IPS-15b (cell line): ENCODE measurements at regions not wholly inside any gene's neighbourhood (a gene's known extent, or its start where the extent isn't known, plus 50 kb on each side); places are given as distances from the start of the nearest gene placed in this dataset.

Experiments
- H3K27me3 ChIP-seq: one replicate; pipeline ENCODE4 v1.6.1; 2013; ENCODE audit warnings: low read length; ENCODE audit not compliant: control insufficient read depth, insufficient read depth
- H3K36me3 ChIP-seq: one replicate; pipeline ENCODE4 v1.6.1; 2013; ENCODE audit warnings: low read length; ENCODE audit not compliant: control insufficient read depth, insufficient read depth
- H3K4me1 ChIP-seq: one replicate; pipeline ENCODE4 v1.6.1; 2013; ENCODE audit warnings: mild to moderate bottlenecking, low read length; ENCODE audit not compliant: control insufficient read depth, insufficient read depth
- H3K4me3 ChIP-seq: one replicate; pipeline ENCODE4 v1.5.1; 2013; ENCODE audit warnings: low read depth, low read length
- H3K9ac ChIP-seq: one replicate; pipeline ENCODE4 v1.6.1; 2013; ENCODE audit warnings: low read depth, mild to moderate bottlenecking, low read length
- H3K9me3 ChIP-seq: one replicate; pipeline ENCODE4 v1.6.1; 2013; ENCODE audit warnings: mild to moderate bottlenecking, low read length; ENCODE audit not compliant: control insufficient read depth, insufficient read depth

GRCh38 chr12:124464830-124465229 is 102.6 kb downstream of the NCOR2 start:
- H3K4me3 ChIP-seq: no peak overlapping the region
- H3K27me3 ChIP-seq: no peaks in the 10 kb centered on the region
- no peaks in the 10 kb centered on the region for H3K9me3 ChIP-seq
- H3K9ac ChIP-seq: no peak overlapping the region
- H3K4me1 ChIP-seq: no peaks in the 10 kb centered on the region
- peaks cover 53% of the 10 kb centered on the region for H3K36me3 ChIP-seq

- Histone ChIP-seq H3K9me3 (no peaks in the 10 kb centered on the region), H3K4me3 (no peak overlapping the region), H3K27me3 (no peaks in the 10 kb centered on the region), H3K4me1 (no peaks in the 10 kb centered on the region), H3K9ac (no peak overlapping the region), H3K36me3 (peaks cover 60% of the 10 kb centered on the region)
Measured at GRCh38 chr12:124464062-124464461, 103.3 kb downstream of the NCOR2 start.

GRCh38 chr12:124463341-124463921 is 104.0 kb downstream of the NCOR2 start:
- Histone ChIP-seq H3K27me3 (no peaks in the 10 kb centered on the region), H3K4me3 (no peak overlapping the region), H3K4me1 (no peaks in the 10 kb centered on the region), H3K9me3 (no peaks in the 10 kb centered on the region), H3K36me3 (peaks cover 60% of the 10 kb centered on the region), H3K9ac (no peak overlapping the region)

GRCh38 chr12:124462750-124463149 is 104.7 kb downstream of the NCOR2 start:
- peaks cover 60% of the 10 kb centered on the region for H3K36me3 ChIP-seq
- no peaks in the 10 kb centered on the region for H3K4me1 ChIP-seq
- no peak overlapping the region for H3K4me3 ChIP-seq
- no peaks in the 10 kb centered on the region for H3K27me3 ChIP-seq
- no peaks in the 10 kb centered on the region for H3K9me3 ChIP-seq
- no peak overlapping the region for H3K9ac ChIP-seq

- H3K9me3 ChIP-seq: no peaks in the 10 kb centered on the region
- H3K27me3 ChIP-seq: no peaks in the 10 kb centered on the region
- no peaks in the 10 kb centered on the region for H3K4me1 ChIP-seq
- H3K9ac ChIP-seq: no peak overlapping the region
- no peak overlapping the region for H3K4me3 ChIP-seq
- H3K36me3 ChIP-seq: peaks cover 60% of the 10 kb centered on the region
Measured at GRCh38 chr12:124461851-124462623, 105.4 kb downstream of the NCOR2 start.

GRCh38 chr12:124461241-124461673 is 106.2 kb downstream of the NCOR2 start:
- H3K27me3 ChIP-seq: no peaks in the 10 kb centered on the region
- H3K9me3 ChIP-seq: no peaks in the 10 kb centered on the region
- H3K4me3 ChIP-seq: no peak overlapping the region
- H3K9ac ChIP-seq: no peak overlapping the region
- peaks cover 55% of the 10 kb centered on the region for H3K36me3 ChIP-seq
- no peaks in the 10 kb centered on the region for H3K4me1 ChIP-seq

- Histone ChIP-seq H3K27me3 (no peaks in the 10 kb centered on the region), H3K36me3 (peaks cover 55% of the 10 kb centered on the region), H3K9me3 (no peaks in the 10 kb centered on the region), H3K4me1 (no peaks in the 10 kb centered on the region), H3K4me3 (no peak overlapping the region), H3K9ac (no peak overlapping the region)
Measured at GRCh38 chr12:124460771-124461170, 106.6 kb downstream of the NCOR2 start.

GRCh38 chr12:124459852-124460645 is 107.4 kb downstream of the NCOR2 start:
- H3K36me3 ChIP-seq: peaks cover 51% of the 10 kb centered on the region

GRCh38 chr12:124458992-124459851 is 108.2 kb downstream of the NCOR2 start:
- Histone ChIP-seq H3K4me3 (no peak overlapping the region), H3K4me1 (no peaks in the 10 kb centered on the region), H3K36me3 (peaks cover 49% of the 10 kb centered on the region), H3K9me3 (no peaks in the 10 kb centered on the region), H3K9ac (no peak overlapping the region), H3K27me3 (no peaks in the 10 kb centered on the region)

More at GRCh38 chr12:124459852-124460645, 107.4 kb downstream of the NCOR2 start:
- H3K9ac ChIP-seq: no peak overlapping the region
- no peak overlapping the region for H3K4me3 ChIP-seq
- no peaks in the 10 kb centered on the region for H3K27me3 ChIP-seq
- no peaks in the 10 kb centered on the region for H3K9me3 ChIP-seq
- H3K4me1 ChIP-seq: no peaks in the 10 kb centered on the region

- H3K9me3 ChIP-seq: no peaks in the 10 kb centered on the region
- no peak overlapping the region for H3K4me3 ChIP-seq
- H3K27me3 ChIP-seq: no peaks in the 10 kb centered on the region
- no peak overlapping the region for H3K9ac ChIP-seq
- peaks cover 2% of the 10 kb centered on the region for H3K4me1 ChIP-seq
- peaks cover 54% of the 10 kb centered on the region for H3K36me3 ChIP-seq
Measured at GRCh38 chr12:124458220-124458991, 109.0 kb downstream of the NCOR2 start.
